HepG2 (cell line): ENCODE measurements at regions not wholly inside any gene's neighbourhood (a gene's known extent, or its start where the extent isn't known, plus 50 kb on each side); places are given as distances from the start of the nearest gene placed in this dataset.
A peak's percentile ranks its signal among the peaks of the same experiment; 100 is the strongest.

Experiments
- AKAP8 ChIP-seq: sonication (generic); formaldehyde crosslinking; IDR thresholded peaks from 2 replicates; pipeline ENCODE4 v1.5.1; 2020; ENCODE audit warnings: mild to moderate bottlenecking, missing genetic modification reagents
- FOXK1 ChIP-seq: sonication (generic); formaldehyde crosslinking; IDR thresholded peaks from 2 replicates; pipeline ENCODE4 v1.4.0; 2020; ENCODE audit warnings: low read depth, missing genetic modification reagents, borderline replicate concordance
- MEIS2 ChIP-seq: sonication (generic); formaldehyde crosslinking; IDR thresholded peaks from 2 replicates; pipeline ENCODE4 v1.9.0; 2021; ENCODE audit warnings: mild to moderate bottlenecking, missing genetic modification reagents
- MXD4 ChIP-seq: IDR thresholded peaks from 2 replicates; pipeline ENCODE4 v1.6.1; 2016; ENCODE audit warnings: mild to moderate bottlenecking, missing biosample characterization, missing genetic modification reagents
- NFKB2 ChIP-seq: sonication (generic); formaldehyde crosslinking; IDR thresholded peaks from 2 replicates; pipeline ENCODE4 v1.4.0; 2020; ENCODE audit warnings: missing genetic modification reagents, borderline replicate concordance
- PAWR ChIP-seq: sonication (generic); formaldehyde crosslinking; IDR thresholded peaks from 2 replicates; pipeline ENCODE4 v1.4.0; 2020; ENCODE audit warnings: missing genetic modification reagents, mild to moderate bottlenecking, borderline replicate concordance
- SMARCE1 ChIP-seq: fragments of 450-650 bp; IDR thresholded peaks from 2 replicates; pipeline ENCODE4 v1.6.1; 2017; ENCODE audit warnings: borderline replicate concordance
- ZBTB33 ChIP-seq: sonication (generic); formaldehyde crosslinking; IDR thresholded peaks from 2 replicates; pipeline ENCODE4 v1.4.0; 2020; ENCODE audit warnings: missing genetic modification reagents
- ZBTB38 ChIP-seq: sonication (generic); formaldehyde crosslinking; IDR thresholded peaks from 2 replicates; pipeline ENCODE4 v1.5.1; 2020; ENCODE audit warnings: mild to moderate bottlenecking, missing genetic modification reagents
- ZFP62 ChIP-seq: sonication (generic); formaldehyde crosslinking; IDR thresholded peaks from 2 replicates; pipeline ENCODE4 v1.4.0; 2020; ENCODE audit warnings: missing genetic modification reagents
- ZMYM4 ChIP-seq: sonication (generic); formaldehyde crosslinking; IDR thresholded peaks from 2 replicates; pipeline ENCODE4 v1.8.1; 2023; ENCODE audit warnings: mild to moderate bottlenecking, missing genetic modification reagents
- ZNF569 ChIP-seq: sonication (generic); formaldehyde crosslinking; IDR thresholded peaks from 2 replicates; pipeline ENCODE4 v1.5.0; 2020; ENCODE audit warnings: mild to moderate bottlenecking, missing genetic modification reagents, moderate library complexity, borderline replicate concordance
- ZNF615 ChIP-seq: sonication (generic); formaldehyde crosslinking; IDR thresholded peaks from 2 replicates; pipeline ENCODE4 v1.5.0; 2020; ENCODE audit warnings: mild to moderate bottlenecking, missing genetic modification reagents, borderline replicate concordance
- TF ChIP-seq, protein P1 (sequence below): sonication (generic); formaldehyde crosslinking; IDR thresholded peaks from 2 replicates; pipeline ENCODE4 v1.5.1; 2020; ENCODE audit warnings: mild to moderate bottlenecking, missing genetic modification reagents, moderate library complexity
- TF ChIP-seq, protein P2 (sequence below): sonication (generic); formaldehyde crosslinking; IDR thresholded peaks from 2 replicates; pipeline ENCODE4 v1.4.0; 2020; ENCODE audit warnings: low read depth, mild to moderate bottlenecking, missing genetic modification reagents
- TF ChIP-seq, protein P3 (sequence below): sonication (generic); formaldehyde crosslinking; IDR thresholded peaks from 2 replicates; pipeline ENCODE4 v1.4.0; 2020; ENCODE audit warnings: missing genetic modification reagents
- TF ChIP-seq, protein P4 (sequence below): IDR thresholded peaks from 2 replicates; pipeline ENCODE4 v1.6.1; 2012; ENCODE audit warnings: low read depth, low read length, improper control_type of control experiment

DNA sequence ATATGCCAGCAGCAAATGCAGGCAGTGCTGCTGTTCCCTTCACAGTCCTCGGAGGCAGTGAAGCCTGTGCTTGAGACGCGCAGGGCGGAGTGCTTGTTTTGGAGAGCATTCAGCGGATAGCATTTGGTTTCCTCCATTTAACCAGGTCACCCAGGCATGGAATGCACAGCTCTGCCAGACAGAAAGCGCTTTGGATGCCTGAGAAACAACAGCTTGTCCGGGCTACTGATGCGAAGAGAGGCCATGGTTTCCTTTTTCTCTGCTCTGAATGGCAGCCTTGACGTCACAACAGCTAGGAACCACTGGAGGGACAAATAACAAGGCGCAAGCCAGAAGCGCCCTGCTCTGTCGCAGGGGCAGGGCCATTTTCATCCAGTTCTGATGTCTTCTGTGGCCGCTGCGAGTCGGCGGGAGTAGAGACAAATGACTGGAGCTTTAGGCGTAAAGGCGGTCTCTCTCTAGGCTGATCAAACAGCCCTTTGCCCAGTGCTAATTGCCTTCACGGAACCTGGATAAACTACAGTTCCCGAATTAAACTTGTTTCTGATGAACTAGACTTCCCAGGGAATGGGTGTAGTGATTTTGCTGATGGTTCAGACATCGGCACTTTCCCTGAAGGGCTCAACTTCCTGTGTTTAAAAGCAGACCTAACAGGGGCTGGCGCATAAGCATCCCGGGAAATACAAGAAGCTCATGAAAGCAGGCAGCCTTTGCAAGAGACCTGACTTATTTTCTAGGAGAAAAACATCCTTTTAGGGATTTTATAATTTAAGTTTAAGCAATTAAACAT is 187.6 kb upstream of the KLF14 start (continued):
- TF ChIP-seq, protein P1, sequence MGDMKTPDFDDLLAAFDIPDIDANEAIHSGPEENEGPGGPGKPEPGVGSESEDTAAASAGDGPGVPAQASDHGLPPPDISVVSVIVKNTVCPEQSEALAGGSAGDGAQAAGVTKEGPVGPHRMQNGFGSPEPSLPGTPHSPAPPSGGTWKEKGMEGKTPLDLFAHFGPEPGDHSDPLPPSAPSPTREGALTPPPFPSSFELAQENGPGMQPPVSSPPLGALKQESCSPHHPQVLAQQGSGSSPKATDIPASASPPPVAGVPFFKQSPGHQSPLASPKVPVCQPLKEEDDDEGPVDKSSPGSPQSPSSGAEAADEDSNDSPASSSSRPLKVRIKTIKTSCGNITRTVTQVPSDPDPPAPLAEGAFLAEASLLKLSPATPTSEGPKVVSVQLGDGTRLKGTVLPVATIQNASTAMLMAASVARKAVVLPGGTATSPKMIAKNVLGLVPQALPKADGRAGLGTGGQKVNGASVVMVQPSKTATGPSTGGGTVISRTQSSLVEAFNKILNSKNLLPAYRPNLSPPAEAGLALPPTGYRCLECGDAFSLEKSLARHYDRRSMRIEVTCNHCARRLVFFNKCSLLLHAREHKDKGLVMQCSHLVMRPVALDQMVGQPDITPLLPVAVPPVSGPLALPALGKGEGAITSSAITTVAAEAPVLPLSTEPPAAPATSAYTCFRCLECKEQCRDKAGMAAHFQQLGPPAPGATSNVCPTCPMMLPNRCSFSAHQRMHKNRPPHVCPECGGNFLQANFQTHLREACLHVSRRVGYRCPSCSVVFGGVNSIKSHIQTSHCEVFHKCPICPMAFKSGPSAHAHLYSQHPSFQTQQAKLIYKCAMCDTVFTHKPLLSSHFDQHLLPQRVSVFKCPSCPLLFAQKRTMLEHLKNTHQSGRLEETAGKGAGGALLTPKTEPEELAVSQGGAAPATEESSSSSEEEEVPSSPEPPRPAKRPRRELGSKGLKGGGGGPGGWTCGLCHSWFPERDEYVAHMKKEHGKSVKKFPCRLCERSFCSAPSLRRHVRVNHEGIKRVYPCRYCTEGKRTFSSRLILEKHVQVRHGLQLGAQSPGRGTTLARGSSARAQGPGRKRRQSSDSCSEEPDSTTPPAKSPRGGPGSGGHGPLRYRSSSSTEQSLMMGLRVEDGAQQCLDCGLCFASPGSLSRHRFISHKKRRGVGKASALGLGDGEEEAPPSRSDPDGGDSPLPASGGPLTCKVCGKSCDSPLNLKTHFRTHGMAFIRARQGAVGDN (CRISPR knock-in tag) = peak; percentile 67
- TF ChIP-seq AKAP8 (CRISPR knock-in tag) (no peak), MEIS2 (CRISPR knock-in tag) (no peak), SMARCE1 (no peak), FOXK1 (CRISPR knock-in tag) (no peak), PAWR (CRISPR knock-in tag) (no peak), ZNF569 (CRISPR knock-in tag) (no peak), ZFP62 (CRISPR knock-in tag) (no peak), ZBTB33 (CRISPR knock-in tag) (peak; percentile 91), ZNF615 (CRISPR knock-in tag) (no peak), ZMYM4 (CRISPR knock-in tag) (0 out of 2 replicates have a peak, but pooled peaks have one; percentile 15), NFKB2 (CRISPR knock-in tag) (0 out of 2 replicates have a peak, but pooled peaks have one; percentile 25), ZBTB38 (CRISPR knock-in tag) (peak; percentile 98), MXD4 (no peak)
- TF ChIP-seq, protein P2, sequence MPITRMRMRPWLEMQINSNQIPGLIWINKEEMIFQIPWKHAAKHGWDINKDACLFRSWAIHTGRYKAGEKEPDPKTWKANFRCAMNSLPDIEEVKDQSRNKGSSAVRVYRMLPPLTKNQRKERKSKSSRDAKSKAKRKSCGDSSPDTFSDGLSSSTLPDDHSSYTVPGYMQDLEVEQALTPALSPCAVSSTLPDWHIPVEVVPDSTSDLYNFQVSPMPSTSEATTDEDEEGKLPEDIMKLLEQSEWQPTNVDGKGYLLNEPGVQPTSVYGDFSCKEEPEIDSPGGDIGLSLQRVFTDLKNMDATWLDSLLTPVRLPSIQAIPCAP (CRISPR knock-in tag) = no peak
- TF ChIP-seq, protein P3, sequence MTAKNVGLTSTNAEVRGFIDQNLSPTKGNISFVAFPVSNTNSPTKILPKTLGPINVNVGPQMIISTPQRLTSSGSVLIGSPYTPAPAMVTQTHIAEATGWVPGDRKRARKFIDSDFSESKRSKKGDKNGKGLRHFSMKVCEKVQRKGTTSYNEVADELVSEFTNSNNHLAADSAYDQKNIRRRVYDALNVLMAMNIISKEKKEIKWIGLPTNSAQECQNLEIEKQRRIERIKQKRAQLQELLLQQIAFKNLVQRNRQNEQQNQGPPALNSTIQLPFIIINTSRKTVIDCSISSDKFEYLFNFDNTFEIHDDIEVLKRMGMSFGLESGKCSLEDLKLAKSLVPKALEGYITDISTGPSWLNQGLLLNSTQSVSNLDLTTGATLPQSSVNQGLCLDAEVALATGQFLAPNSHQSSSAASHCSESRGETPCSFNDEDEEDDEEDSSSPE (CRISPR knock-in tag) = no peak
- TF ChIP-seq, protein P4, sequence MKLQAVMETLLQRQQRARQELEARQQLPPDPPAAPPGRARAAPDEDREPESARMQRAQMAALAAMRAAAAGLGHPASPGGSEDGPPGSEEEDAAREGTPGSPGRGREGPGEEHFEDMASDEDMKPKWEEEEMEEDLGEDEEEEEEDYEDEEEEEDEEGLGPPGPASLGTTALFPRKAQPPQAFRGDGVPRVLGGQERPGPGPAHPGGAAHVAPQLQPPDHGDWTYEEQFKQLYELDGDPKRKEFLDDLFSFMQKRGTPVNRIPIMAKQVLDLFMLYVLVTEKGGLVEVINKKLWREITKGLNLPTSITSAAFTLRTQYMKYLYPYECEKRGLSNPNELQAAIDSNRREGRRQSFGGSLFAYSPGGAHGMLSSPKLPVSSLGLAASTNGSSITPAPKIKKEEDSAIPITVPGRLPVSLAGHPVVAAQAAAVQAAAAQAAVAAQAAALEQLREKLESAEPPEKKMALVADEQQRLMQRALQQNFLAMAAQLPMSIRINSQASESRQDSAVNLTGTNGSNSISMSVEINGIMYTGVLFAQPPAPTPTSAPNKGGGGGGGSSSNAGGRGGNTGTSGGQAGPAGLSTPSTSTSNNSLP = no peak
